Spleen (tissue), 11 donors: ENCODE measurements at regions not wholly inside any gene's neighbourhood (a gene's known extent, or its start where the extent isn't known, plus 50 kb on each side); places are given as distances from the start of the nearest gene placed in this dataset.

ENCODE experiments used
- DNase-seq: peaks from one replicate; pipeline ENCODE4 v3.0.0-alpha.2; 2020
- H3K27ac ChIP-seq, 8 donors: fragments of 200-600 bp; sonication (generic) in 7 of 8; 1 replicate in 4 of 8; 2 replicates in 4 of 8; pipeline versions ENCODE4 v1.5.0 to v1.8.0; 2016 to 2021; ENCODE audit warnings: inconsistent platforms in 4 of 8, mild to moderate bottlenecking in 4 of 8, moderate library complexity in 1 of 8
- H3K27me3 ChIP-seq, 7 donors: fragments of 200-600 bp; sonication (generic) in 6 of 7; replicated peaks in 1 of 7; 1 replicate in 4 of 7; 2 replicates in 3 of 7; pipeline versions ENCODE4 v1.5.0 to v1.8.0; 2016 to 2021; ENCODE audit warnings: inconsistent platforms in 3 of 7, mild to moderate bottlenecking in 1 of 7
- H3K36me3 ChIP-seq, 6 donors: fragments of 200-600 bp; sonication (generic) in 5 of 6; 1 replicate in 4 of 6; 2 replicates in 2 of 6; pipeline versions ENCODE4 v1.5.0 to v1.8.0; 2016 to 2021; ENCODE audit warnings: inconsistent platforms in 2 of 6
- H3K4me1 ChIP-seq, 6 donors: fragments of 200-600 bp; sonication (generic) in 5 of 6; 1 replicate in 3 of 6; 2 replicates in 3 of 6; pipeline versions ENCODE4 v1.5.0 to v1.8.0; 2016 to 2021; ENCODE audit warnings: inconsistent platforms in 3 of 6
- H3K4me3 ChIP-seq, 8 donors: fragments of 200-600 bp; sonication (generic) in 7 of 8; 1 replicate in 4 of 8; 2 replicates in 4 of 8; pipeline versions ENCODE4 v1.5.0 to v1.8.0; 2016 to 2021; ENCODE audit warnings: inconsistent platforms in 4 of 8, mild to moderate bottlenecking in 4 of 8, moderate library complexity in 2 of 8
- H3K9me3 ChIP-seq, 8 donors: fragments of 200-600 bp; sonication (generic) in 7 of 8; 1 replicate in 4 of 8; 2 replicates in 4 of 8; pipeline versions ENCODE4 v1.5.0 to v1.8.0; 2016 to 2021; ENCODE audit warnings: inconsistent platforms in 4 of 8
- CTCF ChIP-seq, 11 experiments: fragments of 200-600 bp in 7 of 11; fragments of 450-650 bp in 4 of 11; sonication (generic) in 4 of 11; IDR thresholded peaks in 8 of 11; conservative IDR thresholded peaks in 3 of 11; 1 replicate in 7 of 11; 2 replicates in 4 of 11; pipeline versions ENCODE4 v1.4.0 to v1.8.0; 2016 to 2021; ENCODE audit warnings: antibody characterized with exemption in 11 of 11, inconsistent platforms in 4 of 11, mild to moderate bottlenecking in 1 of 11
- POLR2A ChIP-seq, 3 donors: fragments of 450-650 bp; IDR thresholded peaks; one replicate each; pipeline ENCODE4 v1.5.1; 2017; ENCODE audit warnings: antibody characterized with exemption in 3 of 3, mild to moderate bottlenecking in 1 of 3
- POLR2AphosphoS5 ChIP-seq, 3 donors: sonication (generic); formaldehyde crosslinking; IDR thresholded peaks; one replicate each; pipeline ENCODE4 v1.5.1; 2017; ENCODE audit warnings: antibody characterized with exemption in 3 of 3
- WGBS, 5 donors: extraction: QIAGEN DNeasy Blood & Tissue Kit in 3 of 5; methylation state at CpG; one replicate each; pipeline versions ENCODE4 v1.1.5 to v1.1.7; 2013 to 2018; 5-methylcytosine and 5-hydroxymethylcytosine counted together
- intact Hi-C: fragments of 100-400 bp; cut with DNase I; formaldehyde crosslinking; loops from one replicate; pipeline ENCODE4 v1.15.0; 2023; ENCODE audit warnings: low total_unique reads
- donor health status: healthy with polysubstance abuse.
- donor health status: DM: no; HTN: no; CAD: no; lungs with moderate emphysema.
- donor health status: DM: no; HTN: no; CAD: no.
- donor health status: Bipolar disorder and iron deficiency.
- donor health status: healthy.
- donor health status: DM: no; HTN: no; CAD: no.
- donor health status: DM: yes; HTN: yes; CAD: no.

DNA sequence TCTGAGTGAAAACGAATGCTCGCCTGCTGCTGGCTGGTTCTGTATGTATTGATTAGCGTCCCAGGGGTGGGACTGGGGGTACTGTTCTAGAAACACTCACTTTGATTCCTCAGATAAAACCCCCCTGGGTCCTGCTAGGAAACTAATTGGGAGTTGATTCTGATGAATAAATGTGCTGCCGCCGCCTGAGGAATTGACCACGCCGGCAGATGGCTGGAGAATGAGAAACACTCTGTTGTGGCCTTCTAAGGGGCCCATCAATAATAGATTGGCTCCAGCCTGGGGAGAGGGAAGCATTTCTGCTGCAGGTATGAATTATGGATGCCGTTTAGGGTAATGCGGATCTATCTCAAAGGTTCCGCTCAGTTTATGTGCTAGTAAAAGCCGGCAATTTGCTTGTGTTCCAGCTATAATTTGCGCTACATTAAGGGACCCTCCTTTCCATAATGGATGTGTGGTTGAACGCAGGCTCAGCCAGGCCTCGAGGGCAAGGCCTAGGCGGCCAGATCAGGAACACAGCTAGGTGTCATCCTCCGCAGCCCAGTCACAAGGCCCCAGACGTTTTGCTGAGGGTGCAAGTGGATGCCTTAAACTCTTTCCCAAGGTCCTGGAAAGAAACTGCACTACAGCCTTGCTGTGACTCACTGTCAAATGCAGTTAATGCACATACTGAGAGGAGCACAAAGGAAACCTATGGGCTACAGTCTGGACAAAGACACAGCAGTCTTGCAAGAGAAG is 132.2 kb upstream of the HS3ST2 start:
- 82 to 93% (median 89%) methylated on average over 17 of the region's 17 CpGs for WGBS, 5 donors
- Histone ChIP-seq H3K27ac (no peak overlapping the region), H3K36me3 (no peaks in the 10 kb centered on the region), H3K27me3 (peaks cover 0 to 38% (median 0%) of the 10 kb centered on the region in 7 donors), H3K4me1 (peaks cover 0 to 11% (median 2%) of the 10 kb centered on the region in 6 donors), H3K4me3 (no peak overlapping the region), H3K9me3 (peaks cover 0 to 2% (median 2%) of the 10 kb centered on the region in 8 donors)
- TF ChIP-seq CTCF (IDR thresholded peaks at IDR 0.05 in 8 of 11, conservative IDR thresholded peaks at IDR 0.05 in 3 of 11) = no peak
- no peak for TF ChIP-seq POLR2A (IDR thresholded peaks at IDR 0.05)
- TF ChIP-seq POLR2AphosphoS5 (IDR thresholded peaks at IDR 0.05) = no peak
- no peak for DNase-seq
- intact Hi-C loops = no loop called here

DNA sequence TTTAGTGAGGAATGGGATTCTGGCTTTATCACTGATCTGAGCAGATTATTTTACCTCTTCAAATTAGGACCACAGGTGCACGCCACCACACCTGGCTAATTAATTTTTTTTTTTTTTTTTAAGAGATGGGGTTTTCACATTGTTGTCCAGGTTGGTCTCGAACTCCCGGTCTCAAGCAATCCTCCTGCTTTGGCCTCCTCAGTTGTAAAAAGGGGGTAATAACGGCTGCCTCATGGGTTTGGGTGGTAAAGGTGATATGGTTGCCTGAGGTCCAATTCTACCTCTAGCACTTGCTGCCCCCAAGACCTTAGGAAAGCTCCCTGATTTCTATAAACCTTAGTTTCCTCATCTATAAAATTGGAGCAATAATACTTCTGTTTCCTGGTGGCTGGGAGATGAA is 130.7 kb upstream of the HS3ST2 start:
- DNase-seq = no peak
- TF ChIP-seq CTCF (IDR thresholded peaks at IDR 0.05 in 8 of 11, conservative IDR thresholded peaks at IDR 0.05 in 3 of 11) (no peak), POLR2A (IDR thresholded peaks at IDR 0.05) (no peak), POLR2AphosphoS5 (IDR thresholded peaks at IDR 0.05) (no peak)
- no peak overlapping the region for H3K27ac ChIP-seq
- peaks cover 0 to 11% (median 2%) of the 10 kb centered on the region in 6 donors for H3K4me1 ChIP-seq
- 79 to 91% (median 83%) methylated on average over 4 of the region's 4 CpGs for WGBS, 5 donors
- peaks cover 0 to 15% (median 12%) of the 10 kb centered on the region in 8 donors for H3K9me3 ChIP-seq
- no peak overlapping the region for H3K4me3 ChIP-seq
- intact Hi-C loops = no loop called here
- H3K36me3 ChIP-seq = no peaks in the 10 kb centered on the region
- H3K27me3 ChIP-seq = peaks cover 0 to 28% (median 0%) of the 10 kb centered on the region in 7 donors

GRCh38 chr16:22683730-22684573 is 130.0 kb upstream of the HS3ST2 start:
- H3K9me3 ChIP-seq = peaks cover 0 to 15% (median 12%) of the 10 kb centered on the region in 8 donors
- peaks cover 0 to 11% (median 2%) of the 10 kb centered on the region in 6 donors for H3K4me1 ChIP-seq
- H3K27ac ChIP-seq = no peak overlapping the region
- intact Hi-C loops = no loop called here
- TF ChIP-seq POLR2AphosphoS5 (IDR thresholded peaks at IDR 0.05) (no peak), CTCF (IDR thresholded peaks at IDR 0.05 in 8 of 11, conservative IDR thresholded peaks at IDR 0.05 in 3 of 11) (no peak), POLR2A (IDR thresholded peaks at IDR 0.05) (no peak)
- DNase-seq = no peak
- 72 to 81% (median 76%) methylated on average over 4 of the region's 4 CpGs for WGBS, 5 donors
- no peaks in the 10 kb centered on the region for H3K36me3 ChIP-seq
- H3K4me3 ChIP-seq = no peak overlapping the region
- H3K27me3 ChIP-seq = peaks cover 0 to 28% (median 0%) of the 10 kb centered on the region in 7 donors
